ENCODE measurements at regions not wholly inside any gene's neighbourhood (a gene's known extent, or its start where the extent isn't known, plus 50 kb on each side); places are given as distances from the start of the nearest gene placed in this dataset.

DNA sequence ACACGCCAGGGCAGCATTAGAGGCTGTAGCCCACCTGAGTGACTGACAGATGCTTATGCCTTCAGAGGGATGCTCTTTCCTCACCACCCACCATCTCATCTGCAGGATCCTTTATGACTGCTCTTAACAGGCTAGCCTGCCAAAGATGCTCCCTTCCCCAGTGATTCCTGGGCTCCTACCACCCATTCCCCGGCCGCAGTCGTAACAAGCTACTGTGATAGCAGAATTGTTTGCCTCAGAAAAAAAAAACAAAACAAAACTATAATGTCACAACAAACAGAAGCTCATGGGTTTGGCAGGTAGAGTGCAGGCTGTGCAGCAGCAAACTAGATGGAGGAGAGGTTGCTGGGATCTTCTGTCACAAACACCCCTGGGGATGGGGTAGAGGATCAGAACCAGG is 343.9 kb upstream of the ZMIZ1 start:
- Mint-ChIP-seq H3K36me3 (ENCODE audit: insufficient read depth) (peaks cover 2% of the 10 kb centered on the region), H3K4me1 (no peaks in the 10 kb centered on the region), H3K27ac (ENCODE audit: low read depth) (no peak overlapping the region), H3K9me3 (no peaks in the 10 kb centered on the region), H3K4me3 (no peak overlapping the region), H3K27me3 (peaks cover 50% of the 10 kb centered on the region)
- ATAC-seq (replicated peaks; ENCODE audit: extremely low read depth, poor library complexity, severe bottlenecking) = no peak
- DNase-seq (ENCODE audit: low spot score in 2 of 2) = no peak

DNA sequence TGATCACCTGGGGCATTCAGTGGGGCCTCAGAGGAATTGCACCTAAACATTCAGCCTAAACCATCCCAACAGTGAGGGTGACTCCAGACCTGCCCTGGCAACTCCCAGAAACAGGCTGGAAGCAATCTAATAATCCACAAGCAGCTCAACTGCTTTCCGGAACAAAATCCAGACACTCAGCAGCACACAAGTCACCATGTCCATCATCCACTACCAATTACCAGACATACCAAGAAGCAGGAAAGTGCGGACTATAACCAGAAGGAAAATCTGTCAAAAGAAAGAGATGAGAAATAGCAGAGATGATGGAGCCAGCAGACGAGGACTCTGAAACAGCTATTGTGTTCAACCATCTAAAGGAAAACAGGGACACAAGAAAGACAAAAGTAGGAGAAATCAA is 342.6 kb upstream of the ZMIZ1 start:
- H3K4me1 Mint-ChIP-seq = no peaks in the 10 kb centered on the region
- H3K27me3 Mint-ChIP-seq = peaks cover 36% of the 10 kb centered on the region
- no peak overlapping the region for H3K27ac Mint-ChIP-seq (ENCODE audit: low read depth)
- H3K9me3 Mint-ChIP-seq = no peaks in the 10 kb centered on the region
- ATAC-seq (replicated peaks; ENCODE audit: extremely low read depth, poor library complexity, severe bottlenecking) = no peak
- H3K4me3 Mint-ChIP-seq = no peak overlapping the region
- H3K36me3 Mint-ChIP-seq (ENCODE audit: insufficient read depth) = peaks cover 2% of the 10 kb centered on the region
- no peak for DNase-seq (ENCODE audit: low spot score in 2 of 2)

DNA sequence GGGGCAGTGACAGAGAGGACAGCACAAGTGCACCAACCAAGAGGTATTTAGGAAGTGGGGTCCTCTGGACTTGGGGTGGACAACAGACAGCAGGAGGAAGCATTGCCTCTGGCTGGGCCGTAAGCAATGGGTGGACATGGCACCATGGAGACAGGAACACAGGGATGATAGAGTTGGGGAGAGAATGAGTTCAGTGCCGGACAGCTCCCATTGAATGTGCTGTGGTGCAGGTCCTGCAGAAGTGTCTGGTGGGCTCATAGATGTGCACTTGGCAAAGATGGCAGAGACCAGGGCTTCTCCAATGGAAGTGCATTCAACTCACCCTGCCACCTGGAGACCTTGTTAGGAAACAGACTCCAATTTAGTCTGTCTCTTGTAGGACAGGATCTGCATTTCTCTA is 341.5 kb upstream of the ZMIZ1 start:
- H3K27me3 Mint-ChIP-seq = peaks cover 31% of the 10 kb centered on the region
- DNase-seq (ENCODE audit: low spot score in 2 of 2) (no peak), ATAC-seq (replicated peaks; ENCODE audit: extremely low read depth, poor library complexity, severe bottlenecking) (no peak)
- no peaks in the 10 kb centered on the region for H3K4me1 Mint-ChIP-seq
- H3K36me3 Mint-ChIP-seq (ENCODE audit: insufficient read depth) = peaks cover 4% of the 10 kb centered on the region
- no peaks in the 10 kb centered on the region for H3K9me3 Mint-ChIP-seq
- H3K4me3 Mint-ChIP-seq = no peak overlapping the region
- no peak overlapping the region for H3K27ac Mint-ChIP-seq (ENCODE audit: low read depth)

DNA sequence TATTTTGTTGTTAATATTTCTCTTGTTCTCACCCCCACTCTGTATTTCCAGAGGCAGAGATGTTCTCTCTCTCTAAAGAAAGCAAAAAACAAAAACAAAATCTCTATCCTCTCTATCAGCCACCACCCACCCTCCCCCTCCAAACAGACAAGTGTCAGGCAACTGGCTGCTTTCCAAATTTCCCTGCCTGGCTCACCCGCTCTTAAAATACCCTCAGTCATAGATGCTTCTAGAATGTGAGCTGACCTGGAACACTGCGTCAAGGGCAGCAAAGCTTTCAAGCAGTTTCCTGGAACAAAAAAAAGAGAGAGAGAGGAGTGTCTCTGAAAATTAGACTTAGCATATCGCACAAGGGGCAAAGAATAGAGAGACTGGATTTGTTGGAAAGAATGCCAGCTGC is 341.0 kb upstream of the ZMIZ1 start:
- H3K36me3 Mint-ChIP-seq (ENCODE audit: insufficient read depth) = peaks cover 4% of the 10 kb centered on the region
- H3K27ac Mint-ChIP-seq (ENCODE audit: low read depth) = no peak overlapping the region
- H3K9me3 Mint-ChIP-seq = no peaks in the 10 kb centered on the region
- H3K4me3 Mint-ChIP-seq = no peak overlapping the region
- no peak for DNase-seq (ENCODE audit: low spot score in 2 of 2)
- peaks cover 31% of the 10 kb centered on the region for H3K27me3 Mint-ChIP-seq
- H3K4me1 Mint-ChIP-seq = no peaks in the 10 kb centered on the region
- no peak for ATAC-seq (replicated peaks; ENCODE audit: extremely low read depth, poor library complexity, severe bottlenecking)

DNA sequence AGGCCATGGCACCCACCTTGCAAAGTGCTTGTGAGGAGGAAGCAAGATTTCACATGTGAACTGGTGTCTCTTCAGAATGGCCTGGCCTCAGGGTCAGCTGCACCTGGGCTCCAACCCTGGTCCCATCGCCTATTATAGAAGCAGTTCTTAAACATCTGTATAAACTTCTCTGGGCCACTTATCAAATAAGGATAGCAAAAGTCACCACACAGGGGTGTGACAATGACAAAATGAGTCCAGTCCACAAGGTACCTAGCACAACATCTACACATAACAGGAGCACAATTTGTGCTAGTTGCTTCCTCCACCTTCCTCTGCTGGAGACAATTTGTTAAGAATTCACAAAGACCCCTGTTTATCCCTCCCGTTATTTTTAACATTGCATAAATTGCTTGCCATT is 340.6 kb upstream of the ZMIZ1 start:
- no peaks in the 10 kb centered on the region for H3K9me3 Mint-ChIP-seq
- peaks cover 4% of the 10 kb centered on the region for H3K36me3 Mint-ChIP-seq (ENCODE audit: insufficient read depth)
- no peak overlapping the region for H3K4me3 Mint-ChIP-seq
- ATAC-seq (replicated peaks; ENCODE audit: extremely low read depth, poor library complexity, severe bottlenecking) (no peak), DNase-seq (ENCODE audit: low spot score in 2 of 2) (no peak)
- no peak overlapping the region for H3K27ac Mint-ChIP-seq (ENCODE audit: low read depth)
- H3K27me3 Mint-ChIP-seq = peaks cover 31% of the 10 kb centered on the region
- H3K4me1 Mint-ChIP-seq = no peaks in the 10 kb centered on the region

DNA sequence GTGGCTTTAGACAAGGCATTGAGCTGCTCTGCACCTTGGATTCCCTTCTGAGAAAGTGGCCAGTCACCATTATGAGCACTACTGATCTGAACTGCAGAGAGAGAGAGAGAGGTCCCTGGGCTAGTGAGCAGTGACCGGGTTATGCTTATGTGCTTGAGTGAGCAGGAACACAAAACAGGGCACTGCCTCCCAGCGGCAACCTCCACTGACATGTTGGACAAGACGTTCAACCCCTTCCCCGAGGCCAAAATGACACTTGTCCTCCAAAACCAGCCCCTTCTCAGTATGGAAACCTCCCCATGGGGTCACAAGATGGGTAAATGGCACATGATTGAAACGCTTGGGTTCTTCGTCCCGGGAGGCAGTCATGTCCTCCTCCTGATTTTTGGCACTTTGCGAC is 339.4 kb upstream of the ZMIZ1 start:
- H3K9me3 Mint-ChIP-seq = no peaks in the 10 kb centered on the region
- H3K4me3 Mint-ChIP-seq = no peak overlapping the region
- no peaks in the 10 kb centered on the region for H3K4me1 Mint-ChIP-seq
- H3K36me3 Mint-ChIP-seq (ENCODE audit: insufficient read depth) = peaks cover 4% of the 10 kb centered on the region
- H3K27me3 Mint-ChIP-seq = peaks cover 19% of the 10 kb centered on the region
- no peak for DNase-seq (ENCODE audit: low spot score in 2 of 2)
- ATAC-seq (replicated peaks; ENCODE audit: extremely low read depth, poor library complexity, severe bottlenecking) = no peak
- no peak overlapping the region for H3K27ac Mint-ChIP-seq (ENCODE audit: low read depth)

DNA sequence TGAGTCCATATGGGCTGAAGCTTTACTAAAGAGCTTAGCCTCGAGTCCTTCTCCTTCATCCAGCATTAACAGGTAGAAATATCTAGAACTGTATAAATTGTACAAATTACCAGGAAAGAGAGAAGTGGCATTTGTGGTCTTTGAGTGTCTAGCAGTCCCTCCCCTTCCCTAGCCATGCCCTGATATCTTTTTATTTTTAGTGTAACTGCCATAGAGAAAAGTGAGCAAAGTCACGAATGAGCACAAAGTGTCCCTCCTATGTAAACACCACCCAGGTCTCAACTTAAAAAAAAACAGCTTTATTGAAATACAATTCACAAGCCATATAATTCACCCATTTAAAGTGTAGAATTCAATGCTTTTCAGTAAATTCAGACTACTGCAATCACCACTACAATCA is 339.0 kb upstream of the ZMIZ1 start:
- Mint-ChIP-seq H3K4me3 (no peak overlapping the region), H3K9me3 (no peaks in the 10 kb centered on the region), H3K27ac (ENCODE audit: low read depth) (no peak overlapping the region), H3K36me3 (ENCODE audit: insufficient read depth) (peaks cover 4% of the 10 kb centered on the region), H3K27me3 (peaks cover 18% of the 10 kb centered on the region), H3K4me1 (no peaks in the 10 kb centered on the region)
- DNase-seq (ENCODE audit: low spot score in 2 of 2) (no peak), ATAC-seq (replicated peaks; ENCODE audit: extremely low read depth, poor library complexity, severe bottlenecking) (no peak)

DNA sequence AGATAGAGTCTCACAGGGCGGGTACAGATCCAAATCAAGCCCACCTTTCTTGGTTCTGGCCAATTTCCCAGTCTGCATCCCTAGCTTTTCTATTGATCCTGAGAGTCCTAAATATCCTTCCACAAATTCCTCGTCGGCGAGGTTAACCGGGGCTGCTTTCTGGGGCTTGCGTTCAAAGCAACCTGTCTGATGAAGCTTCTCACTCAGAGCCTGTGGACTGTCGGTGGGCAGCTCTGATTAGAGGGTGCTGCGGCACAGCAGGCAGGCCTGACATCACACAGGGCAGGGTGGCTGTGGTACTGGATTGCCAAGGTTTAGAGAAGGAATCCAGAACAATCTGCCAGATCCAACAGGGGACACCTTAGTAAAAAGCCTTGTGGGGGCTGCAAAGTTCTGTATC is 338.0 kb upstream of the ZMIZ1 start:
- DNase-seq (ENCODE audit: low spot score in 2 of 2) (no peak), ATAC-seq (replicated peaks; ENCODE audit: extremely low read depth, poor library complexity, severe bottlenecking) (no peak)
- peaks cover 18% of the 10 kb centered on the region for H3K27me3 Mint-ChIP-seq
- H3K27ac Mint-ChIP-seq (ENCODE audit: low read depth) = no peak overlapping the region
- H3K9me3 Mint-ChIP-seq = no peaks in the 10 kb centered on the region
- no peak overlapping the region for H3K4me3 Mint-ChIP-seq
- H3K36me3 Mint-ChIP-seq (ENCODE audit: insufficient read depth) = peaks cover 4% of the 10 kb centered on the region
- H3K4me1 Mint-ChIP-seq = no peaks in the 10 kb centered on the region

DNA sequence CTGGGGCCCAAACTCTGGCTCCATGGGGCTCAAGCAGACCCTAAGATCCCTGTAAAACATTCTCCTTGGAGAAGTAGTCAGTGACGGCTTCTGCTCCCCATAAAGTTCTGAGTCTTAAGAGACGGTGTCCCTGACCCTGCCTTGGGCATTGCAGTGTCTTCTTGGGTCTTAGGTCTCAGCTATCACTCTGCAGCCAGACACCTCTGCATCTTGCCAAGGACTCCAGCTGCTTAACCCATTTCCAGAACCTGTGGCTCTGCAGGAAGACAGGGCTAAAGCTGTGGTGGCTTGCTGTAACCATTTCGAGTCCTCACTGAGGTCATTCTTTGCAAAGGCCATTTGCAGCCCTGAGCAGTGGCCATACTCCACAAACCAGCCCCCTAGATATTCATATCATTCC is 337.1 kb upstream of the ZMIZ1 start:
- Mint-ChIP-seq H3K9me3 (no peaks in the 10 kb centered on the region), H3K36me3 (ENCODE audit: insufficient read depth) (peaks cover 2% of the 10 kb centered on the region), H3K4me3 (no peak overlapping the region), H3K27me3 (peaks cover 16% of the 10 kb centered on the region), H3K27ac (ENCODE audit: low read depth) (no peak overlapping the region), H3K4me1 (no peaks in the 10 kb centered on the region)
- no peak for DNase-seq (ENCODE audit: low spot score in 2 of 2)
- ATAC-seq (replicated peaks; ENCODE audit: extremely low read depth, poor library complexity, severe bottlenecking) = no peak

DNA sequence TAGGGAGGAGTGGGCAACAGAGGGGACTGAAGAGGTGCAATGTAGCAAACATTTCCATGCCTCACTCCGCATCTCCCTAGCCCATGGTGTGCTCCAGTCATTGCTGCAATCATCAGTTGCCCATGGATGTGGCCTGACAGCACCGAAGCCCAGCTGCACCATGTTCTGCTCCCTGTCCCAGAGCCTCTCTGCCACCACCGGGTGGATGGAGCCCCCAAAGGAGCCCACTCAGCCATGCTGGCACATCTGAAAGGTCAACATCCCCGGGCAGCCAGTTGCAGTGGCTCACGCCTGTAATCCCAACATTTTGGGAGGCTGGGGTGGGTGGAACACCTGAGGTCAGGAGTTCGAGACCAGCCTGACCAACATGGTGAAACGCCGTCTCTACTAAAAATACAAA is 336.4 kb upstream of the ZMIZ1 start:
- Mint-ChIP-seq H3K4me3 (no peak overlapping the region), H3K27me3 (peaks cover 16% of the 10 kb centered on the region), H3K9me3 (no peaks in the 10 kb centered on the region), H3K4me1 (no peaks in the 10 kb centered on the region), H3K27ac (ENCODE audit: low read depth) (no peak overlapping the region), H3K36me3 (ENCODE audit: insufficient read depth) (peaks cover 2% of the 10 kb centered on the region)
- no peak for ATAC-seq (replicated peaks; ENCODE audit: extremely low read depth, poor library complexity, severe bottlenecking)
- DNase-seq (ENCODE audit: low spot score in 2 of 2) = no peak

DNA sequence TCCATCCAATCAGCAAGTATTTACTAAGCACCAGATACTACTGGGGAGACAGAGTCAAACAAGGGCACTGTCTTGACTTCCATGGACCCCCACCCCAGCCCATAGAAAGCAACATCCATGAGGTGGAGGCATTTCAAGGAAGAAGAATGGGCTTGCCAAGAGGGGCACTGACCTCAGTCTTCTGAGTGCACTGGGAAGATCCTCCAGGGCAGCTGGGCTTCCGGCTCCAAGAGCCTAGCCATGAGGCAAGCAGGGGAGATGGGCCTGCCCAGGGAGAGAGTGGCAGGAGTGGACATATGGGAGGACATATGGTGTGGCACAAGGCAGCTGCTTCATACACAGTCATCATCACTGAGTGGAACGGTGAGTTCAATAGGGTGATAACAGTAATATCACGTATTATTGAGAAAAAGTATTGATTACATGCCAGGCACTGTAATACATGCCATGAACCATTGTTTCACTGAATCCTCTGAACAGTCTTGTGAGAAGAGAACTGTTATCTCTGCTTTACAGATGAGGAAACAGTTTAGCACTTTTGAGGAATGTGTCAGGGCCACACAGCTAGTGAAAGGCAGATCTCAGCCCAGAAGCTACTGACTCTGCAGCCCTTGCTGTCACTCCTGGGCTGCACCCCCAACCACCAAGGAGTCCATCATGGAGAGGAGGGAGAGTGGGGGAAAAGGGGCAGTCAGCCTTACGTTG is 331.7 kb upstream of the ZMIZ1 start:
- no peaks in the 10 kb centered on the region for H3K9me3 Mint-ChIP-seq
- peaks cover 34% of the 10 kb centered on the region for H3K27me3 Mint-ChIP-seq
- no peaks in the 10 kb centered on the region for H3K36me3 Mint-ChIP-seq (ENCODE audit: insufficient read depth)
- no peak for DNase-seq (ENCODE audit: low spot score in 2 of 2)
- no peaks in the 10 kb centered on the region for H3K4me1 Mint-ChIP-seq
- H3K27ac Mint-ChIP-seq (ENCODE audit: low read depth) = no peak overlapping the region
- H3K4me3 Mint-ChIP-seq = no peak overlapping the region
- no peak for ATAC-seq (replicated peaks; ENCODE audit: extremely low read depth, poor library complexity, severe bottlenecking)

DNA sequence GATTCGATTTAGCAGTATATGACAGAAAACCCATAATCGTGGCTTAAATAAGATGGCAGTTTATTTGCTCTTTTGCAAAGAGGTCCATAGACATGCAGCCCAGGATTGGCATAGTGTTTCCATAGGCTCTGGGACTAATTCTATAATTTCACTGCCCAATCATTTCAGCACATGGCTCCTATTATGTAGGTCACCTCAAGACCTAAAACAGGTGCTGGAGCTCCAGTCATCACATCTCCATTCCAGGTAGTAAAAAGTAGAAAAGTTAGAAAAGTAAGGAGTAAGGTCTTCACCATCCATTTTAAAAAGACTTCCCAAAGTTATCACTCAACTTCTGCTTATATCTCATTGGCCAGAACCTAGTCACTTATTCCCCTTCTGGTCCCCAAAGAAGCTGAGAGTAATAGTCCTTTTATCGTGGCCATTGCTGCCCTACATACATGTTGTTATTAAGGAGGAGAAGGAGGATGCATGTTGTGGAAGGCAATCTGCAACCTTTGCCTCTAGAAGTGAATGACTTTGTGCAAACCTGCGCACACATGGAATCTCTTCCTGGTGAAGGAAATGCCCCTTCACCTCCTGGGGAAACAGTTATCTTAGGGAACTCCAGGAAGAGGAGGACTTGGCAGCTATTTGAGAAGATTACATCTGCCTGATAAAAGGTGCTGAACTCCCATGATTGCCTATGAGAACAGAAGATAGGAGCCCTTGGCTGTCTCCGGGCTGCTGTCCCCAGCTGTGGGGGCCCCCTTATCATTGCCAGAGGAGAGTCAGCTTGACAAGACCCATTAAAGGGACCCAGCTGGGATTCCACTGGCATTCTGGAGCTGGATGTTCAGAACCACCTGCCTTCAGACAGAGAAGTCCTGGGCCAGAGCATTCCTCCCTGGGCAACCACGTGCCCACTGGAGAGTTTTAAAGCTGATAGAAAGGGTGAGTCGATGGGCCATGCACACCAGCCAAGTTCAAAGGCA is 330.6 kb upstream of the ZMIZ1 start:
- ATAC-seq (replicated peaks; ENCODE audit: extremely low read depth, poor library complexity, severe bottlenecking) (no peak), DNase-seq (ENCODE audit: low spot score in 2 of 2) (no peak)
- Mint-ChIP-seq H3K27me3 (peaks cover 34% of the 10 kb centered on the region), H3K27ac (ENCODE audit: low read depth) (no peak overlapping the region), H3K4me1 (no peaks in the 10 kb centered on the region), H3K4me3 (no peak overlapping the region), H3K9me3 (no peaks in the 10 kb centered on the region), H3K36me3 (ENCODE audit: insufficient read depth) (no peaks in the 10 kb centered on the region)

DNA sequence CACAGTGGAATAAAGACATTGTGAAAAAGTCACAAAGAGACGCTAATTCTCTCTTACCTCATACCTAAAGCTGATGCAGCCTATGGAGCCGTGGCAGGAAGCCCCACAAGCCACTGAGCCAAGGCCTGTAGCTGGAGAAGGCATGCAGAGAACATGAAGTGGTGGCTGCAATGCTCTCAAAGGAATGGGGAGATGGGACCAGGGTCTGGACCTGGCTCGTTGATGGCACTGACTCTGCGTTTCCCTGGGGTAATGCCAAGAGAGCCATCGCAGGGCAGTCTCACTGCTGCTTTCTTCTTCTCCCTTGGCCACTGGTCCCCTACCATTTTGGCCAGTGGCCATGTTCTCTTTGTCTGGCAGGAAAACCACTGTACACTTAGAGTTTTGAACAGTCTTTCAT is 329.9 kb upstream of the ZMIZ1 start:
- Mint-ChIP-seq H3K27me3 (peaks cover 34% of the 10 kb centered on the region), H3K4me3 (no peak overlapping the region), H3K27ac (ENCODE audit: low read depth) (no peak overlapping the region), H3K4me1 (peaks cover 5% of the 10 kb centered on the region), H3K36me3 (ENCODE audit: insufficient read depth) (no peaks in the 10 kb centered on the region), H3K9me3 (no peaks in the 10 kb centered on the region)
- ATAC-seq (replicated peaks; ENCODE audit: extremely low read depth, poor library complexity, severe bottlenecking) (no peak), DNase-seq (ENCODE audit: low spot score in 2 of 2) (no peak)

Data from central memory CD8-positive, alpha-beta T cell (primary cell).